PC-9 (cell line): ENCODE measurements at regions not wholly inside any gene's neighbourhood (a gene's known extent, or its start where the extent isn't known, plus 50 kb on each side); places are given as distances from the start of the nearest gene placed in this dataset.

Source experiments
- BruUV-seq: library from RNA; stranded (reverse); fragments of 400-500 nt; replicated peaks from 2 replicates; lab custom pipeline; 2021; lab: Mats Ljungman, UMichigan
- CTCF ChIA-PET: fragments of 300-600 bp; sonication (Branson Sonifier 250); formaldehyde crosslinking; loops from one replicate; lab custom pipeline; 2022; ENCODE audit warnings: antibody characterized with exemption; lab: Charles Lee
- POLR2A ChIA-PET: fragments of 300-600 bp; sonication (Branson Sonifier 250); formaldehyde crosslinking; loops from one replicate; lab custom pipeline; 2022; ENCODE audit warnings: antibody characterized with exemption; ENCODE audit not compliant: unreplicated experiment; lab: Charles Lee
- DNase-seq, 2 experiments: peaks; one replicate each; pipeline versions ENCODE4 v3.0.0 to v3.0.0-alpha.2; 2015 to 2022; ENCODE audit warnings: mixed read lengths in 1 of 2
- H2AFZ ChIP-seq: fragments of 200-600 bp; sonication (generic); 2 replicates; pipeline ENCODE4 v1.8.1; 2017; ENCODE audit warnings: antibody characterized with exemption
- H3F3A ChIP-seq: fragments of 200-600 bp; sonication (generic); 2 replicates; pipeline ENCODE4 v1.8.1; 2017; ENCODE audit warnings: antibody characterized with exemption, mild to moderate bottlenecking, low read depth; ENCODE audit not compliant: insufficient read depth
- H3K27ac ChIP-seq: fragments of 200-600 bp; sonication (generic); 2 replicates; pipeline ENCODE4 v1.6.1; 2016; ENCODE audit warnings: mixed run types
- H3K27me3 ChIP-seq: fragments of 200-600 bp; sonication (generic); 2 replicates; pipeline ENCODE4 v1.6.1; 2016; ENCODE audit warnings: low read depth, mixed run types; ENCODE audit not compliant: insufficient read depth
- H3K36me3 ChIP-seq: fragments of 200-600 bp; sonication (generic); 2 replicates; pipeline ENCODE4 v1.6.1; 2016; ENCODE audit warnings: low read depth, mixed run types
- H3K4me1 ChIP-seq: fragments of 200-600 bp; sonication (generic); replicated peaks from 2 replicates; pipeline ENCODE4 v1.6.1; 2016; ENCODE audit warnings: mixed run types; ENCODE audit not compliant: insufficient read depth
- H3K4me2 ChIP-seq: fragments of 200-600 bp; sonication (generic); 2 replicates; pipeline ENCODE4 v1.6.1; 2017; ENCODE audit warnings: mixed run types
- H3K4me3 ChIP-seq: fragments of 200-600 bp; sonication (generic); 2 replicates; pipeline ENCODE4 v1.6.1; 2016; ENCODE audit warnings: mixed run types
- H3K79me2 ChIP-seq: fragments of 200-600 bp; sonication (generic); 2 replicates; pipeline ENCODE4 v1.6.1; 2017; ENCODE audit warnings: low read depth, mixed run types
- H3K9me2 ChIP-seq: fragments of 200-600 bp; sonication (generic); 2 replicates; pipeline ENCODE4 v1.8.1; 2017; ENCODE audit warnings: mild to moderate bottlenecking; ENCODE audit not compliant: insufficient read depth
- H3K9me3 ChIP-seq: fragments of 200-600 bp; sonication (generic); 2 replicates; pipeline ENCODE4 v1.8.1; 2016; ENCODE audit warnings: low read depth; ENCODE audit not compliant: insufficient read depth
- H4K20me1 ChIP-seq: fragments of 200-600 bp; sonication (generic); 2 replicates; pipeline ENCODE4 v1.8.1; 2017; ENCODE audit not compliant: insufficient read depth
- EZH2 ChIP-seq: fragments of 200-600 bp; sonication (generic); IDR thresholded peaks from 2 replicates; pipeline ENCODE4 v1.8.0; 2017; ENCODE audit warnings: antibody characterized with exemption, low read depth
- intact Hi-C: fragments of 100-400 bp; cut with micrococcal nuclease; formaldehyde crosslinking; loops from one replicate; pipeline ENCODE4 v1.10.0; 2022; ENCODE audit not compliant: unreplicated experiment
- TF ChIP-seq, protein P1 (sequence below): fragments of 200-600 bp; sonication (generic); conservative IDR thresholded peaks from 2 replicates; pipeline ENCODE4 v1.6.1; 2017; ENCODE audit warnings: mixed run types, antibody characterized with exemption, mild to moderate bottlenecking, moderate library complexity

DNA sequence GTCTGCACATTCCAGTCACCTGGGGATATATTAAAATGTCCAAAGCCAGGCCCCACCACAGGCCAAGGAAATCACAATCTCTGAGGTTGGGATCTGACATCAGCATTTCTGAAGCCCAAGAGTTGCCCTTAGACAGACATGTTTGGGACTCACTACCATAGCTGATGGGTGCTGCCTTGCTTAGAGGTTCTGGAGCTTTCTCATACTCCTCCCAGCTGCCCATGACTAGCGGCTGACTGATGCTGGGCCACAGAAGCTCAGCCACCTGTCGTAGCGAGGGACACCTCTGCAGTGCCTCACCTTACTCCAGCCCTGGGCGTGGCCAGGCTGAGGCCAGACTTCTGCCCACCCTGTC, 58.8 kb upstream of the XCR1 start:
- TF ChIP-seq EZH2: no peak
- TF ChIP-seq, protein P1, sequence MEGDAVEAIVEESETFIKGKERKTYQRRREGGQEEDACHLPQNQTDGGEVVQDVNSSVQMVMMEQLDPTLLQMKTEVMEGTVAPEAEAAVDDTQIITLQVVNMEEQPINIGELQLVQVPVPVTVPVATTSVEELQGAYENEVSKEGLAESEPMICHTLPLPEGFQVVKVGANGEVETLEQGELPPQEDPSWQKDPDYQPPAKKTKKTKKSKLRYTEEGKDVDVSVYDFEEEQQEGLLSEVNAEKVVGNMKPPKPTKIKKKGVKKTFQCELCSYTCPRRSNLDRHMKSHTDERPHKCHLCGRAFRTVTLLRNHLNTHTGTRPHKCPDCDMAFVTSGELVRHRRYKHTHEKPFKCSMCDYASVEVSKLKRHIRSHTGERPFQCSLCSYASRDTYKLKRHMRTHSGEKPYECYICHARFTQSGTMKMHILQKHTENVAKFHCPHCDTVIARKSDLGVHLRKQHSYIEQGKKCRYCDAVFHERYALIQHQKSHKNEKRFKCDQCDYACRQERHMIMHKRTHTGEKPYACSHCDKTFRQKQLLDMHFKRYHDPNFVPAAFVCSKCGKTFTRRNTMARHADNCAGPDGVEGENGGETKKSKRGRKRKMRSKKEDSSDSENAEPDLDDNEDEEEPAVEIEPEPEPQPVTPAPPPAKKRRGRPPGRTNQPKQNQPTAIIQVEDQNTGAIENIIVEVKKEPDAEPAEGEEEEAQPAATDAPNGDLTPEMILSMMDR: no peak
- Histone ChIP-seq H4K20me1 (no peaks in the 10 kb centered on the region), H3K4me1 (peaks cover 69% of the 10 kb centered on the region), H3K79me2 (no peaks in the 10 kb centered on the region), H3K4me2 (no peak overlapping the region), H3K36me3 (no peaks in the 10 kb centered on the region), H3F3A (peaks cover 49% of the 10 kb centered on the region), H3K9me3 (no peaks in the 10 kb centered on the region), H3K27me3 (no peaks in the 10 kb centered on the region), H2AFZ (no peak overlapping the region), H3K27ac (no peak overlapping the region), H3K4me3 (no peak overlapping the region), H3K9me2 (no peaks in the 10 kb centered on the region; the same call in 1 of the 2 replicates)
- DNase-seq: no peak
- POLR2A ChIA-PET: interaction anchor here (0.5 to 0.6 kb wide), 2 partner anchors 25 to 901 kb away, joined by 4 read pairs; no protein-coding TSS in a partner anchor
- BruUV-seq: no TSS peak
- CTCF ChIA-PET: interaction anchor here (0.6 kb wide), 1 partner anchor 1331 kb away, joined by 13 read pairs; no protein-coding TSS in a partner anchor
- intact Hi-C loops: no loop called here

DNA sequence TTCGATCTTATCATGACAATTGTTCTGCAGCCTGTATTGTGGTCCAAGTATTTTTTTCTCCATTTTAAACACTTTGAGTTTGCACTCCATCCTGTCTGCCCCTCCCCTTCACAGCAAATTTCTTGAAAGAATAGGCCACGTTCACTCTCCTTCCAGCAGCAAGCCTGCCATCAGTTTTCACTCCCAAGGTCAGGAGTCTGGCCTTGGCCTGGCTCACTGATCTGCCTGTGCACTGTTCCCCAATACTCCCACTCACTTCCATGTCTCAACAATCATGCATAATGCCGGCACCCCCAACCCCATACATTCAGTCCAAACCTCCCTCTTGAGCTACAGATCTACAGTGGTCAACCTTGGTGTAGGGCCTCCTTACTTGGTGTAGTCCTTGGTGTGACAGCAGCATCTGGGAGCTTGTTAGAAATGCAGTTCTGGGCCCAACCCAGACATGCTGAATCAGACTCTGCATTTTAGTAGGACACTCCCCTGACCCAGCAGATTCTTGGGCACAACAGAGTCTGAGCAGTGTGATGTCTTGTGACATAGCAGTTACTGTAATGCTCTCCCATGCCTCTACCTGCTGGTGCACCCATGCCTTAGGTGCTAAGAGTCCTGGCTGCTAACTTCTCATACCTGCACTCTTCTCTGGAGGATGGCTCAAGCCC, 58.3 kb upstream of the XCR1 start:
- ChIA-PET CTCF (interaction anchor here (1.2 kb wide), 1 partner anchor 292 kb away, joined by 7 read pairs; no protein-coding TSS in a partner anchor), POLR2A (interaction anchor here (0.5 to 0.6 kb wide), 2 partner anchors 25 to 902 kb away, joined by 4 read pairs; no protein-coding TSS in a partner anchor)
- Histone ChIP-seq H3K4me3 (no peak overlapping the region), H3K9me3 (no peaks in the 10 kb centered on the region), H3K4me1 (peaks cover 69% of the 10 kb centered on the region), H3F3A (peaks cover 52% of the 10 kb centered on the region), H3K27me3 (no peaks in the 10 kb centered on the region), H3K27ac (no peak overlapping the region; the same call in 1 of the 2 replicates), H3K9me2 (no peaks in the 10 kb centered on the region; the same call in 1 of the 2 replicates), H3K4me2 (no peak overlapping the region), H2AFZ (no peak overlapping the region), H3K36me3 (no peaks in the 10 kb centered on the region), H3K79me2 (no peaks in the 10 kb centered on the region), H4K20me1 (no peaks in the 10 kb centered on the region)
- intact Hi-C loops: no loop called here
- no TSS peak for BruUV-seq
- TF ChIP-seq EZH2: no peak
- TF ChIP-seq, protein P1: no peak
- no peak for DNase-seq

DNA sequence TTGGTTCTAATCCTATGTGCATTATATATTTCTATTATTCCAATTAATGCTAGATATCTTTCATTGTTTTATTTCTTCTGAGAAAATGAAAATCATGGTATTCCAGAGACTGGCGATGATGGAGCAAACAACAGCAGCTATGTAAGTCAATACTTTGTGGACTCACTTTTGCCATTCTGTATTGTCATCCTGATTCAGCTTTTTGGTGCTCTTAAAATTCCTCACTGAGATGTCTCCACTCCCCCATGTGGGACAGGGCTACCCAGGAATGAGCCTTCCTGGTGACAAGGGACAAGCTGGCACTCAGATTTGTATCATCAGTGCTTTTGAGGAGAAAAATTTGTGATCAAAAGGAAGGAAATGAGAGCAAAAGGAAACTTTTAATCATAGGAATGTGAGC, 56.7 kb upstream of the XCR1 start:
- no TSS peak for BruUV-seq
- Histone ChIP-seq H3K4me1 (peaks cover 69% of the 10 kb centered on the region), H3K36me3 (no peaks in the 10 kb centered on the region), H3K79me2 (no peaks in the 10 kb centered on the region), H3K27ac (peak overlapping the region; percentile 97), H3K4me2 (peak overlapping the region; percentile 62), H3K9me2 (no peaks in the 10 kb centered on the region; the same call in 1 of the 2 replicates), H2AFZ (no peak overlapping the region), H4K20me1 (no peaks in the 10 kb centered on the region), H3K27me3 (no peaks in the 10 kb centered on the region), H3F3A (peaks cover 50% of the 10 kb centered on the region), H3K4me3 (no peak overlapping the region), H3K9me3 (no peaks in the 10 kb centered on the region)
- DNase-seq: peak in 1 of 2 experiments; percentile 67
- CTCF ChIA-PET: interaction anchor here (1.0 kb wide), 1 partner anchor 285 kb away, joined by 5 read pairs; no protein-coding TSS in a partner anchor
- TF ChIP-seq, protein P1: no peak
- no peak for TF ChIP-seq EZH2
- intact Hi-C loops: loop anchor here (2.0 to 5.0 kb wide), 2 partner anchors 27 to 397 kb away; partner anchors contain the start of gene SACM1L
- POLR2A ChIA-PET: interaction anchor here (0.6 kb wide), 1 partner anchor 295 kb away, joined by 5 read pairs; no protein-coding TSS in a partner anchor
